Activated T-helper 17 cell treated with anti-CD3 and anti-CD28 coated beads, Interleukin-2, amount 50 U/mL, for 72 hours (primary cell): ENCODE measurements at regions not wholly inside any gene's neighbourhood (a gene's known extent, or its start where the extent isn't known, plus 50 kb on each side); places are given as distances from the start of the nearest gene placed in this dataset.
"Not testable (repeated sequence)": the region's sequence is repeated elsewhere in the genome, so short reads cannot be mapped to it uniquely, and the experiment has no call there.

ENCODE experiments used
- ATAC-seq: fragments of 150-1000 bp; cut with Tn5 transposase; replicated peaks from 2 replicates; pipeline ENCODE4 v1.10.0; 2021; ENCODE audit warnings: mild to moderate bottlenecking, moderate library complexity
- H3K27ac Mint-ChIP-seq: one replicate; pipeline ENCODE4 v1.8.0; 2022; ENCODE audit warnings: mixed read lengths
- H3K27me3 Mint-ChIP-seq: one replicate; pipeline ENCODE4 v1.8.0; 2022; ENCODE audit warnings: mixed read lengths
- H3K36me3 Mint-ChIP-seq: one replicate; pipeline ENCODE4 v1.8.0; 2022; ENCODE audit warnings: low read depth, mild to moderate bottlenecking, mixed read lengths
- H3K4me1 Mint-ChIP-seq: one replicate; pipeline ENCODE4 v1.8.0; 2022; ENCODE audit warnings: mixed read lengths
- H3K4me3 Mint-ChIP-seq: one replicate; pipeline ENCODE4 v1.8.0; 2022; ENCODE audit warnings: mild to moderate bottlenecking, mixed read lengths
- H3K9me3 Mint-ChIP-seq: one replicate; pipeline ENCODE4 v1.8.0; 2022; ENCODE audit warnings: mixed read lengths

DNA sequence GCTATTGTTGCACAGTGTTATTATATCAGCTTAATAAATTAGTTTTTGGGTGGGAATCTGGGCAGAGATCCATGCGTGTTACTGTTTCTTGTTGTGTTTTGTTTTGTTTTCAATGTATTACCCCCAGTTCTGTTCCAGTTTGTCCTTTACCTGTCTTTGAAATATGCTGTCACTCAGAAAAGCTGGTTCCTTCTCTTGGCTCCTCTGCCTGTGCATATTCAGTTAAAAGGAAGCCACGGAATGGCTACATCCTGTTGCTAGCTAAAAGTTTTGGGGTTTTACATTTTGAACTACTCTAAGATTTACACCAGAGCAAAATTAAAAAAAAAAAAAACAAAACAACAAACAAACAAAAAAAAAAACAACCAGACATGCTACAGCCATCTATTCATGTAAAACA, 374.9 kb upstream of the RORB start:
- ATAC-seq, result no peak

DNA sequence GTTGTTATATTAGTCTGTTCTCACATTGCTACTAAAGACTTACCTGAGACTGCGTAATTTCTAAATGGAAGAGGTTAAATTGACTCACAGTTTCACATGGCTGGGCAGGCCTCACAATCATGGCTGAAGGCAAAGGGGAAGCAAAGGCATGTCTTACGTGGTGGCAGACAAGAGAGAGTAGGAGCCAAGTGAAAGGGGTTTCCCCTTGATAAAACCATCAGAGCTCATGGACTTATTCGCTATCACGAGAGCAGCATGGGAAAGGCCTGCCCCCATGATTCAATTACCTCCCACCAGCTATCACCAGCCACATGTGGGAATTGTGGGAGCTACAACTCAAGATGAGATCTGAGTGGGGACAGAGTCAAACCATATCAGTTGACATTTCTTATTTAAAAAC, 374.5 kb upstream of the RORB start:
- H3K27me3 Mint-ChIP-seq, result no peaks in the 10 kb centered on the region
- no peak overlapping the region for H3K27ac Mint-ChIP-seq

More for the DNA sequence above, 374.9 kb upstream of the RORB start:
- no peaks in the 10 kb centered on the region for H3K4me1 Mint-ChIP-seq
- H3K27me3 Mint-ChIP-seq, result no peaks in the 10 kb centered on the region
- H3K36me3 Mint-ChIP-seq, result no peaks in the 10 kb centered on the region
- H3K9me3 Mint-ChIP-seq, result peaks cover 7% of the 10 kb centered on the region
- no peak overlapping the region for H3K27ac Mint-ChIP-seq
- H3K4me3 Mint-ChIP-seq, result no peak overlapping the region

DNA sequence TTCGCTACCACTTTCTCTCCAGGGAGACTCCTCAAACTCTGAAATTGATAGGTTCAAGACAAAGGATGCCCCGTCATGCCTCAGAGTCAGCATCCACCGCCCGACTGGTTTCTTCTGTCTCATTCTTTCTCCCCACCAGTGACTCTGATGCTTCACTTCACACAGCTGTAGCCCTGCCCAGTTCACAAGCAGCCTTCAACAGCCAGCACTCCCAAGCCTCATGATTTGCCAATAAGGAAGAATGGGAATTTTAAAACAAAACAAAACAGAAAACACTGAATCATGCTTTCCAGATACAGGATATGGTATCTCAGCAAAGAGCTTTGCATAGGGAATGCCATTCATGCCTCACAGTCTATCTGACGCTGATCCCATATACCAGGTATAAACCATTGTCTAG, 371.2 kb upstream of the RORB start:
- H3K27me3 Mint-ChIP-seq, result no peaks in the 10 kb centered on the region
- ATAC-seq, result no peak

More for the DNA sequence above, 374.5 kb upstream of the RORB start:
- Mint-ChIP-seq H3K9me3 (peaks cover 4% of the 10 kb centered on the region), H3K4me1 (no peaks in the 10 kb centered on the region), H3K36me3 (no peaks in the 10 kb centered on the region), H3K4me3 (no peak overlapping the region)
- no peak for ATAC-seq

DNA sequence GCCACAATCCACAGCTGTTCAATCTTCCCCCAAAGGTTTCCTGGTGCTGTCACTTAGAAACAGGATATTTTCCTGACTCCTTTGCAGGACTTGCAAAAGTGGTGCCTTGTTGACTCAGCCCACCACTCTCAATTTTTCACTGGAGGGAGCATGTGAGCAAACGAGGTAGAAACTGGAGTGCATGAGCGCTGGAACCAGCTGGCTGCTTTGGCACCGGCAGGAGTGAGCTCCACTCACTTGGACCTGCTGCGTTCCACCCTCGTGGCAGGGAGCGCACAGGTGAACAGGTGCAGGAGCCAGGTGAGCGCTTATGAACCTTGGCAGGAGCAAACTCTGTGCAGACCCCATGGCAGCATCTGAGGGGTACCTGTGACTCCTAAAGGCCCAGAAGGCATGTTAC, 364.1 kb upstream of the RORB start:
- Mint-ChIP-seq H3K4me1 (no peaks in the 10 kb centered on the region), H3K27ac (no peak overlapping the region), H3K4me3 (no peak overlapping the region), H3K36me3 (no peaks in the 10 kb centered on the region), H3K9me3 (peaks cover 4% of the 10 kb centered on the region), H3K27me3 (no peaks in the 10 kb centered on the region)
- ATAC-seq, result no peak

More for the DNA sequence above, 371.2 kb upstream of the RORB start:
- Mint-ChIP-seq H3K4me3 (no peak overlapping the region), H3K4me1 (no peaks in the 10 kb centered on the region), H3K27ac (no peak overlapping the region), H3K9me3 (peaks cover 9% of the 10 kb centered on the region), H3K36me3 (no peaks in the 10 kb centered on the region)

DNA sequence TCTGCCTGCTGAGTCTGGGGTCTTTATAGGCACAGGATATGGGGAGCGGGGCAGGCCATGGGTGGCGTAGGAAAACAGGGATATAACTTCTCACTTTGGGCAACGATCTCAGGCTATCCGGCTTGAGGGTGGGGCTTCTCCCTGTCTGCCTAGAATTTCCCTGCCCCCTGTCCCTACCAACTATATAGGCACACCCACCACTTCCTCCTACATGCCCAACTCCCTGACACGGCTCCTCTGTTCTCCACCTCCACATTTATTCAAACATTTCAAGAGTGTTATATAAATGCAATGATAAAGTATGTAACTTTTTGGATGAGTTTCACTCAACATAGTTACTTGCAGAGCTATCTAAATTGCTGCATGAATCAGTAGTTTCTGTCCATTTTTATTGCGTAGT, 363.2 kb upstream of the RORB start:
- H3K9me3 Mint-ChIP-seq, result no peaks in the 10 kb centered on the region
- no peaks in the 10 kb centered on the region for H3K36me3 Mint-ChIP-seq
- ATAC-seq, result no peak
- H3K4me1 Mint-ChIP-seq, result no peaks in the 10 kb centered on the region
- H3K4me3 Mint-ChIP-seq, result no peak overlapping the region
- H3K27ac Mint-ChIP-seq, result no peak overlapping the region
- no peaks in the 10 kb centered on the region for H3K27me3 Mint-ChIP-seq

DNA sequence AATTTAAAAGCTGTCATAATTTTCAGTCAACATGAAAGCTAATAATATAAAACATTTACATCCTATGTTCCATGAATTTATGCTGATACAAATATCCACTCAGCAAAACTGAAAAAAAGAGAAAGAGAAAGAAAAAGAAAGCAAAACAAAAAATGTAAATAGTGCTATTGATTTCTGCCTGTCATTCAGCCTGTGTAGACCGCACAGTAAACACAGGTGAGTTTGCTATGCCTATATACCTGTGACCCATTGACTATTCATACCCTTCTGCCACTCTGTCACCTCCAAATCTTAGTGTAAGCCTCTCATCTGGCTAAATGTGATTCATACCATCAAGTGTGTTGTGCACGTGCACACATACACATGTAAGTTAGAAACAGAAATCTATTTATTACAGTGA, 359.0 kb upstream of the RORB start:
- H3K27me3 Mint-ChIP-seq, result no peaks in the 10 kb centered on the region
- no peaks in the 10 kb centered on the region for H3K4me1 Mint-ChIP-seq
- no peak overlapping the region for H3K27ac Mint-ChIP-seq
- no peak for ATAC-seq
- no peak overlapping the region for H3K4me3 Mint-ChIP-seq
- H3K36me3 Mint-ChIP-seq, result no peaks in the 10 kb centered on the region
- H3K9me3 Mint-ChIP-seq, result peaks cover 4% of the 10 kb centered on the region

DNA sequence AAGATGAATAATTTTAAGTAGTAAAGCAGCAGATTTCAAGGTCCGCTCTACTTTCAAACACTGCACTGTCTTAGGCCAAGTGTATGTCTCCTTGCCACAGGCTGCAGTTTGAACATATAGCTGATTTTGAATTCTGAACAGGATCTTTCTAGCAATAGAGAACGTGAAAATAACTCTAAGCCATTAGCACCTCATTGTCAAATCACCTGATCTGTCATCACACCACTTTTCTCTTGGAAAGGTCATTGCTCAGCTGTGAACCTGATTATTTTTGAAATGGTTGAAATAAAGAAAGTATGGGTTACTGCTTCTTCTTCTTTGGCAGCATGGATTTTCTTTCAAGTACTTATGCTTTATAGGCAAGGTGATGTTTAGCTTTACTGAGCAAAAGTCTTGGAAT, 357.0 kb upstream of the RORB start:
- H3K4me3 Mint-ChIP-seq, result no peak overlapping the region
- H3K36me3 Mint-ChIP-seq, result no peaks in the 10 kb centered on the region
- no peaks in the 10 kb centered on the region for H3K27me3 Mint-ChIP-seq
- ATAC-seq, result no peak
- peaks cover 12% of the 10 kb centered on the region for H3K9me3 Mint-ChIP-seq
- H3K4me1 Mint-ChIP-seq, result no peaks in the 10 kb centered on the region
- no peak overlapping the region for H3K27ac Mint-ChIP-seq

DNA sequence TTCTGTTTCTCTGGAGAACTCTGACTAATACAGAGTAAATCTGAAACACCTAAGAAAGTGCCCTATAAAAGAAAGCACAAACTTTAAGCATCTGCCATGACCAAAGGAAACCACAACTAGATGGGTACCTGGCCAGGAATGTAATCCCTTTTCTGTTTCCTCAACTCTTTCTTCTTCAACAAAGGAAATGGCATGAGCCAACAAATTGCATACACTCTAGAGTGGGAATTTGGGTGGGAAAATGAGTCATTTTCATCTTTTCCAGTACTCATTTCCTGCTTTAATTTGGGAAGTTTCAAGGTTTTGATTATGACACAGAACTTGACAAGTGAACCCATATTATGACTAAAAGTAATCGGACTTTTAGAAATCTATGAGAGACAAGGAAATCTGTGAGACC, 349.2 kb upstream of the RORB start:
- Mint-ChIP-seq H3K9me3 (peaks cover 31% of the 10 kb centered on the region), H3K36me3 (no peaks in the 10 kb centered on the region), H3K27ac (no peak overlapping the region), H3K4me3 (no peak overlapping the region), H3K27me3 (no peaks in the 10 kb centered on the region), H3K4me1 (no peaks in the 10 kb centered on the region)
- no peak for ATAC-seq

DNA sequence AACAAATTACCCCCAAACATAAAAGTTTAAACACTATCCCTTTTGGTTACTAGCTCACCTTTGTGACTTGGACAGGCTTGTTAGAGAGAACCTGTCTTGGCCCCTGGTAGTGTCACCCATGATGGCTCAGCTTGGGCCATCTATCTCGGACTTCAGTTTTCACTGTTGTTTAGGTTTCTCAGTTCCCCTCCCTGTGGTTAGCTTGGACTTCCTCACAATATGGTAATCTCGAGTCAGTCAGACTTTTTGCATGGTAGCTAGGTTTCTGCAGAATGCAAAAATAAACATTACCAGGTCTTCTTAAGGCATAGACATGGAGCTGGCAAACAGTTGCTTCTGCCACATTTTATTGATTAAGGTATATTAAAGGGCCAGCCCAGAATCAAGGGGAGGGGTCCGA, 324.3 kb upstream of the RORB start:
- peaks cover 8% of the 10 kb centered on the region for H3K9me3 Mint-ChIP-seq
- H3K27ac Mint-ChIP-seq, result no peak overlapping the region
- no peak for ATAC-seq
- no peaks in the 10 kb centered on the region for H3K27me3 Mint-ChIP-seq
- no peaks in the 10 kb centered on the region for H3K4me1 Mint-ChIP-seq
- no peak overlapping the region for H3K4me3 Mint-ChIP-seq
- no peaks in the 10 kb centered on the region for H3K36me3 Mint-ChIP-seq

DNA sequence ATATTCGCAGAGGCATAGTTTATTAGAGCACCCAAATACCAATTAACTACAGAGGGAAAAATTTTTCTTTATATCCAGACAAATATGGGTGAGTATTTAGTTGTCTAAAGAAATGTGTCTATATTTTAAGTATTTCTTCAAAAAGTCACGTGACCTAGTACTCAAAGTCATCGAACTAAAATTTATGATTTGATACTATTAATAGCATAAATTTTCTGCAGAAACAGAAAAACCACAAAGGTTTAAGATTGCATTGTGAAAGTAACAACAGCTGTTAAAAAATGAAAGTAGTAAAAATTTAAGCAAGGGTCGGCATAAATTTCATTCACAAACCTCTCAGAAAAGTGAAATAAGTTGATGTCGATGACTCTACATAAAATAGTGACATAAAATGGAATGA, 323.9 kb upstream of the RORB start:
- Mint-ChIP-seq H3K4me1 (no peaks in the 10 kb centered on the region), H3K36me3 (no peaks in the 10 kb centered on the region), H3K9me3 (peaks cover 7% of the 10 kb centered on the region), H3K4me3 (no peak overlapping the region), H3K27me3 (no peaks in the 10 kb centered on the region), H3K27ac (no peak overlapping the region)
- ATAC-seq, result no peak

DNA sequence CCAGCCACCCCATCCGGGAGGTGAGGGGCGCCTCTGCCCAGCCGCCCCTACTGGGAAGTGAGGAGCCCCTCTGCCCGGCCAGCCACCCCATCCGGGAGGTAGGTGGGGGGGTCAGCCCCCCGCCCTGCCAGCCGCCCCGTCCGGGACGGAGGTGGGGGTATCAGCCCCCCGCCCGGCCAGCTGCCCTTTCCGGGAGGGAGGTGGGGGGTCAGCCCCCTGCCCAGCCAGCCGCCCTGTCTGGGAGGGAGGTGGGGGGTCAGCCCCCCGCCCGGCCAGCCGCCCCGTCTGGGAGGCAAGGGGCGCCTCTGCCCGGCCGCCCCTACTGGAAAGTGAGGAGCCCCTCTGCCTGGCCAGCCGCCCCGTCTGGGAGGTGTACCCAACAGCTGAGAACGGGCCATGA, 299.4 kb upstream of the RORB start:
- H3K27ac Mint-ChIP-seq, ATAC-seq, H3K4me3 Mint-ChIP-seq, H3K36me3 Mint-ChIP-seq, H3K4me1 Mint-ChIP-seq, H3K27me3 Mint-ChIP-seq: not testable (repeated sequence)
- peaks cover 12% of the 10 kb centered on the region for H3K9me3 Mint-ChIP-seq

DNA sequence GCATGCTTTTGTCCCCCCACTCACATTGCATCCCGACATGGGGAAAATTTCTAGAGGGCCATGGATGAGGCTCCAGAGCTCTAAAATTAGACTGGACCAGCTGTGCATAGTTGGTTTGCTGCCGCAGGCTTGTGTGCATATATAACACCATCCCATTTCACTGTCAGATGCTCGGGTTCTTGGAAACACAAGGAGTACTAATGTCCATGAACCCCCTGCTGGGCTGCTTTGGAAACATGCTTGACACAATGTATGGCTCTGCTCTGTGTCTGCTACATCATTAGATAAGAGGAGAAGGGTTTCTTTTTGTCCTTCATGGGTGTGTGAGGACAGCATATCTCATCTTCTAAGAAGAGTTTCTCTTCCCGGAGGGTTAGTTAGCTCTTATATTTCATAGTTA, 292.1 kb upstream of the RORB start:
- Mint-ChIP-seq H3K27me3 (no peaks in the 10 kb centered on the region), H3K36me3 (no peaks in the 10 kb centered on the region), H3K4me1 (no peaks in the 10 kb centered on the region), H3K4me3 (no peak overlapping the region), H3K9me3 (peaks cover 8% of the 10 kb centered on the region), H3K27ac (no peak overlapping the region)
- ATAC-seq, result no peak

DNA sequence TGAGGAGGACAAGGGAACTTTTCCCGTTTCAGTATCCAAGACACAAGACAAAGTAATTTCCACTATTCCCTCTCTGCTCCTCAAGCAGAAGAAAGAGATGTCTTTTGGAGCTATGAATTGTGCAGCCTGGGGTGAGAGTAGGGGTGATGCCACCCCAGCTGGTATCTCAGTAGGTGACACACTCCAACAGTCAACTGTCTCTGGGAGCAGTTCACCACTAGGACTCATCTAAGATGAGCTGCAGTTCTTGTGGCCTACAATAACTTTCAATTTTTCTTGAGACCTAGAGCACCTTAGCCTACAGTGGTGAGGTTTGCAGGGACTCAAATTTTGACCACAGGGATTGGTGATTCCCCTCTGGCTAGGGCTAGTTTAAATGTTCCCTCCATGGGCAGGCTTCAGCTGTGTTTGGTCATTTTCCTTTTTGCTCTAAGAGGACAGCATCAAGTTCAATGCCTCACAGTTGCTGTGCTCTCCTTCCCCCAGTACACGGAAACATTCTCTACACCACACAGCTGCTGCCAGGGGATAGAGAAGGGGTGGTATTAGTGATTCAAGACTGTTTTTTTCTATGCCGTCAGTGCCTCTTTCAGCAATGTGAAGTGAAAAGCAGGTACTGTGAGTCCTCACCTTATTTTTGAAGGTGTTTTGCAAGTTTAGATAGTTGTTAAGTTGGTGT, 278.6 kb upstream of the RORB start:
- Mint-ChIP-seq H3K9me3 (peaks cover 20% of the 10 kb centered on the region), H3K4me3 (no peak overlapping the region), H3K36me3 (no peaks in the 10 kb centered on the region), H3K4me1 (no peaks in the 10 kb centered on the region), H3K27ac (no peak overlapping the region), H3K27me3 (no peaks in the 10 kb centered on the region)
- no peak for ATAC-seq

DNA sequence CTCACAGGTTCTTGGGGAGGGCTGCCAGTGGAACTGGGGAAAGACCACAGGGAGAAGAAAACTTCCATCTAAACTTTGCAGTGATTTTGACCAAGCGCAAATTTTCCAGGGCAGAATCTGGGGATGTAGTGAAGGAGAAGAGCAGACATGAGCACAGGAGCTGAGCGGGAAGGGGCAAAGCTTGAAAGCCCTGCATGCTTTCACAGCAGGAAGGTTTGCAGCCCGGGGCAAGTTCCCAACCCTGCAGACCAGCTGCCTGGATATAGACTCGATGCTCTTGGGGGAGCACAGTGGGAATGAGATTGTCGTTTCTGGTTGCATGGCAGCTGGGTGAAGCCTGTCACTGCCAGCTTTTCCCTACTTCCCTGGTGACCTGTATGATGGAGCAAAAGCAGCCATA, 276.8 kb upstream of the RORB start:
- no peak overlapping the region for H3K4me3 Mint-ChIP-seq
- peaks cover 14% of the 10 kb centered on the region for H3K9me3 Mint-ChIP-seq
- no peak overlapping the region for H3K27ac Mint-ChIP-seq
- H3K36me3 Mint-ChIP-seq, result no peaks in the 10 kb centered on the region
- ATAC-seq, result no peak
- H3K4me1 Mint-ChIP-seq, result no peaks in the 10 kb centered on the region
- no peaks in the 10 kb centered on the region for H3K27me3 Mint-ChIP-seq

DNA sequence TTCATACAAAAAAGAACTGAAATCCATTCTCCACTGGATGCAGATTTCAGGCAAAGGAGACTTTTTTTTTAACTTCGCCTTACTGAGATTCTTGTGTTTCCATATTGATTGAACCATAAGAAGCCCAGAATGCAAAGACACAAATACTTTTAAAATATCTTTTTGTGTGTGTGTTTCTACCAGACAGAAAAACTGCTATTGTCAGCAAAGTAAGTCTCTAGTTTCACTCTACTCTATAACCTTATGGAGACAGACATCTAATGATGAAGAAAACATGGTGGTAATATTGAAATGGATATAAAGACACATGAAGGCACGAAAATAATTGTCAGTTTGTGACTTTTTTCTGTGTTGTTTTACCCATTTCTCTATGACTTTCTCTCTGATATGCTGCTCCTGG, 260.3 kb upstream of the RORB start:
- Mint-ChIP-seq H3K27me3 (no peaks in the 10 kb centered on the region), H3K27ac (no peak overlapping the region), H3K36me3 (no peaks in the 10 kb centered on the region), H3K4me1 (no peaks in the 10 kb centered on the region), H3K4me3 (no peak overlapping the region), H3K9me3 (peaks cover 10% of the 10 kb centered on the region)
- ATAC-seq, result no peak
